Heart left ventricle (tissue), 13 donors: ENCODE measurements at regions not wholly inside any gene's neighbourhood (a gene's known extent, or its start where the extent isn't known, plus 50 kb on each side); places are given as distances from the start of the nearest gene placed in this dataset.
"Not testable (repeated sequence)": the region's sequence is repeated elsewhere in the genome, so short reads cannot be mapped to it uniquely, and the experiment has no call there.

ENCODE experiments used
- POLR2A ChIP-seq, 2 donors: fragments of 450-650 bp; IDR thresholded peaks; one replicate each; pipeline ENCODE4 v1.6.1; 2017; ENCODE audit warnings: antibody characterized with exemption in 2 of 2, mild to moderate bottlenecking in 2 of 2, moderate library complexity in 2 of 2
- TF ChIP-seq, protein P1 (sequence below), 12 donors: fragments of 200-600 bp; sonication (generic) in 4 of 12; IDR thresholded peaks; one replicate each; pipeline versions ENCODE4 v1.5.0 to v1.8.0; 2018 to 2022; ENCODE audit warnings: antibody characterized with exemption in 12 of 12, mild to moderate bottlenecking in 5 of 12
- donor health status: ischemic (EF 13 %, LVEDD 7.1; RV severe dilation, severe dysfunction).
- donor health status: DM: no; HTN: yes; CAD: no.
- donor health status: DM: no; HTN: no; CAD: no.
- donor health status: ischemic (EF 25% LVEDD 6.9; RV normal size, moderate dysfunction).
- donor health status: ischemic (EF 25% LVEDD 5.7; RV mildly dilated, moderate dysfunction).
- donor health status: ischemic (EF 35%, LVEDD 5.7; RV mildly dilated, moderate dysfunction).
- donor health status: nonischemic (EF 11% LVEDD 7.7; RV severe dilation, severe dysfunction).
- donor health status: DM: yes; HTN: yes; CAD: no.
- donor health status: PGD.
- donor health status: ischemic (EF 29% LVEDD 5.4; RV normal size, mild dysfunction).
- donor health status: nonischemic (EF 23%, LVEDD 6.1; RV moderate dilation, normal function).

DNA sequence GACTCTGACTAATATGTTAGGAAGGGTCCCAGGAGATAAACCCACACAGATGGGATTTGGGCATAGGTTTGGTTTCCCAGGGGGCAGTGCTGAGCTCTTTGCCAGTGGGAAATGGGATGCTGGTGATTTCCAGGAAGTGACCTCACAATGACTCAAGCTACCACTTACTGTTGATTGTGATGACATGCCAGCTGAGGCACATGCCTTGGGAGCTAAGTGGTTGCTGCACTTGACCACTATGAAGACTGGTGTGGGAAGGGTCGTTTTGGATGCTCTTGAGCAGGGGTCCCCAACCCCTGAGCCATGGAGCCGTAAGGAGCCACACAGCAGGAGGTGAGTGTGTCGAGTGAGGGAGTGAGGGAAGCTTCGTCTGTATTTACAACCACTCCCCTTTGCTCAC, 159.0 kb upstream of the CDK13 start:
- TF ChIP-seq, protein P1, sequence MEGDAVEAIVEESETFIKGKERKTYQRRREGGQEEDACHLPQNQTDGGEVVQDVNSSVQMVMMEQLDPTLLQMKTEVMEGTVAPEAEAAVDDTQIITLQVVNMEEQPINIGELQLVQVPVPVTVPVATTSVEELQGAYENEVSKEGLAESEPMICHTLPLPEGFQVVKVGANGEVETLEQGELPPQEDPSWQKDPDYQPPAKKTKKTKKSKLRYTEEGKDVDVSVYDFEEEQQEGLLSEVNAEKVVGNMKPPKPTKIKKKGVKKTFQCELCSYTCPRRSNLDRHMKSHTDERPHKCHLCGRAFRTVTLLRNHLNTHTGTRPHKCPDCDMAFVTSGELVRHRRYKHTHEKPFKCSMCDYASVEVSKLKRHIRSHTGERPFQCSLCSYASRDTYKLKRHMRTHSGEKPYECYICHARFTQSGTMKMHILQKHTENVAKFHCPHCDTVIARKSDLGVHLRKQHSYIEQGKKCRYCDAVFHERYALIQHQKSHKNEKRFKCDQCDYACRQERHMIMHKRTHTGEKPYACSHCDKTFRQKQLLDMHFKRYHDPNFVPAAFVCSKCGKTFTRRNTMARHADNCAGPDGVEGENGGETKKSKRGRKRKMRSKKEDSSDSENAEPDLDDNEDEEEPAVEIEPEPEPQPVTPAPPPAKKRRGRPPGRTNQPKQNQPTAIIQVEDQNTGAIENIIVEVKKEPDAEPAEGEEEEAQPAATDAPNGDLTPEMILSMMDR (IDR thresholded peaks at IDR 0.05), result not testable (repeated sequence)
- TF ChIP-seq POLR2A (IDR thresholded peaks at IDR 0.05), result not testable (repeated sequence)
